M059J (cell line): ENCODE measurements at regions not wholly inside any gene's neighbourhood (a gene's known extent, or its start where the extent isn't known, plus 50 kb on each side); places are given as distances from the start of the nearest gene placed in this dataset.
A peak's percentile ranks its signal among the peaks of the same experiment; 100 is the strongest.

ENCODE experiments used
- DNase-seq: peaks from one replicate; pipeline ENCODE4 v3.0.0-alpha.2; 2012; ENCODE audit warnings: low read depth

GRCh38 chr16:88320947-88321634, 61.7 kb upstream of the ZNF469 start:
- DNase-seq: no peak

GRCh38 chr16:88321635-88322499, 60.9 kb upstream of the ZNF469 start:
- no peak for DNase-seq

GRCh38 chr16:88322500-88322970, 60.2 kb upstream of the ZNF469 start:
- no peak for DNase-seq

- DNase-seq: no peak
Measured at GRCh38 chr16:88323041-88323440, 59.7 kb upstream of the ZNF469 start.

- no peak for DNase-seq
Measured at GRCh38 chr16:88323546-88324330, 59.0 kb upstream of the ZNF469 start.

- no peak for DNase-seq
Measured at GRCh38 chr16:88325087-88325750, 57.5 kb upstream of the ZNF469 start.

- DNase-seq: no peak
Measured at GRCh38 chr16:88325976-88326375, 56.8 kb upstream of the ZNF469 start.

- no peak for DNase-seq
Measured at GRCh38 chr16:88326611-88327485, 55.9 kb upstream of the ZNF469 start.

GRCh38 chr16:88327561-88328312, 55.0 kb upstream of the ZNF469 start:
- no peak for DNase-seq

GRCh38 chr16:88328313-88328980, 54.3 kb upstream of the ZNF469 start:
- no peak for DNase-seq

- DNase-seq: peak; percentile 76
Measured at GRCh38 chr16:88329726-88330700, 52.7 kb upstream of the ZNF469 start.

- no peak for DNase-seq
Measured at GRCh38 chr16:88330971-88331890, 51.5 kb upstream of the ZNF469 start.

GRCh38 chr16:88331989-88332920, 50.5 kb upstream of the ZNF469 start:
- DNase-seq: peak; percentile 100

- peak; percentile 54 for DNase-seq
Measured at GRCh38 chr16:88332921-88333825, 49.6 kb upstream of the ZNF469 start.
